ENCODE measurements at regions not wholly inside any gene's neighbourhood (a gene's known extent, or its start where the extent isn't known, plus 50 kb on each side); places are given as distances from the start of the nearest gene placed in this dataset.
"Not testable (repeated sequence)": the region's sequence is repeated elsewhere in the genome, so short reads cannot be mapped to it uniquely, and the experiment has no call there.

DNA sequence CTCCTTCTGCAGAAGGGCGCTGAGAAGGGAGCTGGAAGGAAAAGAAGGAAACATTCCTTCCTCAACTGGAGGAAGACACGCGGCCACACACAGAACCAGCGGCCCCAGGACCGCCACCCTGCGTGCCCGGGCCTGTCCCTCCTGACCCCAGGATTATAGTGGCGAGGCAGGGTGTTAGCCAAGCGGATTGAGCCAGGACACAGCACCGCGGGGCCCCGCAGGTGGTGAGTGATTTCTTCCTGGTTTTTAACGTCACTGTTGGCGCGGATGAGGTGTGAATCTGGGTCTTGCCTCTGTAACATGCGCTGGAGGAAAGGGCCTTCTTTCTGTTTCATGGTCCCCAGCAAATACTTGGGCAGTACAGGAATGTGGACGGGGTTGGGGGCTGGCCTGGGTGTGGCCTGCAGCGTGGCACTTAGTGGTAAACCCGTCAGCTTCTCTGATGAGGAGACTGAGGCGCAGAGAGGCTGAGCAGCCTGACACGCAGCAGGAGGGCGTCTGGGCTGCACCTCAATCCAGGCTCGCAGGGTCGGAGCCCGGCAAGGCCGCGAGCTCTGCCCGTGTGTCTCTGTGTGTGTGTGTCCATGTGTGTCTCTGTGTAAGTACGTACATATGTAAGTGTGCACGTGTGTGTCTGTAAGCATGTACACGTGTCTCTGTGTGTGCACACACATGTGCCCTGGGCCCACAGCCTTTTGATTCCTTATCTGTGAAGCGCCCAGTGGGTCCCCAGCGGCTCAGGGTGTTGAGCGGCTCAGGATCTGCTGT is 158.4 kb upstream of the ZNF469 start:
- CTCF ChIA-PET; H3K27ac Mint-ChIP-seq (ENCODE audit: low read depth, unreplicated experiment); H3K36me3 Mint-ChIP-seq (ENCODE audit: insufficient read depth, unreplicated experiment); POLR2A ChIA-PET; DNase-seq (ENCODE audit: unreplicated experiment); H3K4me1 Mint-ChIP-seq (ENCODE audit: insufficient read depth, unreplicated experiment); BruUV-seq (replicated peaks); H3K9me3 Mint-ChIP-seq (ENCODE audit: unreplicated experiment); intact Hi-C loops (cut with micrococcal nuclease); H3K4me3 Mint-ChIP-seq (ENCODE audit: unreplicated experiment): not testable (repeated sequence)
- peaks cover 13% of the 10 kb centered on the region for H3K27me3 Mint-ChIP-seq (ENCODE audit: insufficient read depth, unreplicated experiment)

GRCh38 chr16:88225640-88226230 is 157.0 kb upstream of the ZNF469 start:
- peaks cover 13% of the 10 kb centered on the region for H3K27me3 Mint-ChIP-seq (ENCODE audit: insufficient read depth, unreplicated experiment)
- BruUV-seq (replicated peaks); DNase-seq (ENCODE audit: unreplicated experiment); intact Hi-C loops (cut with micrococcal nuclease); H3K4me3 Mint-ChIP-seq (ENCODE audit: unreplicated experiment); H3K9me3 Mint-ChIP-seq (ENCODE audit: unreplicated experiment); H3K36me3 Mint-ChIP-seq (ENCODE audit: insufficient read depth, unreplicated experiment); POLR2A ChIA-PET; H3K27ac Mint-ChIP-seq (ENCODE audit: low read depth, unreplicated experiment); CTCF ChIA-PET; H3K4me1 Mint-ChIP-seq (ENCODE audit: insufficient read depth, unreplicated experiment): not testable (repeated sequence)

DNA sequence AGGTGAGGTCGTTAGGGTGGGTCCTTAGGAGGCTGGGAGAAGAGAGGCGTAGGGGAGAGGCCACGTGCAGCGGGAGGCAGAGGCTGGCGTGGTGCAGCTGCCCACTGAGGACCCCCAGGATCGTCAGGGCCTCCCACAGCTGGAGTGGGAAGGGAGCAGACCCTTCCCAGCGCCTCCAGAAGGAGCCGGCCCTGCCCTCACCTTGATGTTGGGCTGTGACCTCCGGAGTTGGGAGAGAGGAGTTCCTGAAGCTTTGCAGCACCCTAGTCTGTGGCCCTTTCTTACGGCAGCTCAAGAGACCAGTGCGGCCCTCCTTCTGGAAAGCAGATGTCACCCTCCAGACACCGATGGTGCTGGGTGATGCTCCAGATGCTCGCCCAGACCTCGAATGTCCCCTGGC is 156.5 kb upstream of the ZNF469 start:
- not testable (repeated sequence) for H3K4me3 Mint-ChIP-seq (ENCODE audit: unreplicated experiment); H3K27ac Mint-ChIP-seq (ENCODE audit: low read depth, unreplicated experiment)

DNA sequence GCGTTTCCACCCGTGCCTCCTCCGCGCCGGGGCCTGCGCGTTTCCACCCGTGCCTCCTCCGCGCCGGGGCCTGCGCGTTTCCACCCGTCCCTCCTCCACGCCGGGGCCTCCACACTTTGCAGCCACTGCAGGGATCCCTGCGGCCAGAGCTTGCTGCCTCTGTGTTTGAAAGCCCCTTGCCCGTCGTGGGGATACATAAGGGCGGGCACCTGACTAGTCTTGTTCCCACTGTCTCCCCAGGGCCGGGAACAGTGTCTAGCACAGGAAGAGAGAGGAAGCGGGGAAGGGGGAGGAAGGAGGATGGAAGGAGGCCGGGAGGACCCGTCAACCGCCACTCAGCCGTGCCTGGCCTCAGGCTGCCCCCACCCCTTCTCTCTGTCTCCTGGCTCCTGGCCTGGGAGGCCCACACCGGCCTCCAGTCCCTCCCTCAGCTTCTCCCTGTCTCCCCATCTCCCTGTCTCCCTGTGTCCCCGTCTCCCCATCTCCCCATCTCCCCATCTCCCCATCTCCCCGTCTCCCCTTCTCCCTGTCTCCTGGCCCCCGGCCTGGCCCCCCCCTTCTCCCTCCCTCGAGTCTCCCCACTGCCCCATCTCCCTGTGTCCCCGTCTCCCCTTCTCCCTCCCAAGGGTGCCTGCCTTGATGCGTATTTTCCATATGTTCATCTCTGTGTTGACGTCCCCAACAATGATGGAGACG is 155.6 kb upstream of the ZNF469 start:
- H3K4me1 Mint-ChIP-seq (ENCODE audit: insufficient read depth, unreplicated experiment); intact Hi-C loops (cut with micrococcal nuclease); H3K27ac Mint-ChIP-seq (ENCODE audit: low read depth, unreplicated experiment); POLR2A ChIA-PET; DNase-seq (ENCODE audit: unreplicated experiment); H3K36me3 Mint-ChIP-seq (ENCODE audit: insufficient read depth, unreplicated experiment); H3K4me3 Mint-ChIP-seq (ENCODE audit: unreplicated experiment); H3K9me3 Mint-ChIP-seq (ENCODE audit: unreplicated experiment); CTCF ChIA-PET; BruUV-seq (replicated peaks): not testable (repeated sequence)
- peaks cover 13% of the 10 kb centered on the region for H3K27me3 Mint-ChIP-seq (ENCODE audit: insufficient read depth, unreplicated experiment)

More for the DNA sequence above, 156.5 kb upstream of the ZNF469 start:
- CTCF ChIA-PET; POLR2A ChIA-PET; intact Hi-C loops (cut with micrococcal nuclease); DNase-seq (ENCODE audit: unreplicated experiment); BruUV-seq (replicated peaks); H3K4me1 Mint-ChIP-seq (ENCODE audit: insufficient read depth, unreplicated experiment); H3K9me3 Mint-ChIP-seq (ENCODE audit: unreplicated experiment); H3K36me3 Mint-ChIP-seq (ENCODE audit: insufficient read depth, unreplicated experiment): not testable (repeated sequence)
- peaks cover 13% of the 10 kb centered on the region for H3K27me3 Mint-ChIP-seq (ENCODE audit: insufficient read depth, unreplicated experiment)

DNA sequence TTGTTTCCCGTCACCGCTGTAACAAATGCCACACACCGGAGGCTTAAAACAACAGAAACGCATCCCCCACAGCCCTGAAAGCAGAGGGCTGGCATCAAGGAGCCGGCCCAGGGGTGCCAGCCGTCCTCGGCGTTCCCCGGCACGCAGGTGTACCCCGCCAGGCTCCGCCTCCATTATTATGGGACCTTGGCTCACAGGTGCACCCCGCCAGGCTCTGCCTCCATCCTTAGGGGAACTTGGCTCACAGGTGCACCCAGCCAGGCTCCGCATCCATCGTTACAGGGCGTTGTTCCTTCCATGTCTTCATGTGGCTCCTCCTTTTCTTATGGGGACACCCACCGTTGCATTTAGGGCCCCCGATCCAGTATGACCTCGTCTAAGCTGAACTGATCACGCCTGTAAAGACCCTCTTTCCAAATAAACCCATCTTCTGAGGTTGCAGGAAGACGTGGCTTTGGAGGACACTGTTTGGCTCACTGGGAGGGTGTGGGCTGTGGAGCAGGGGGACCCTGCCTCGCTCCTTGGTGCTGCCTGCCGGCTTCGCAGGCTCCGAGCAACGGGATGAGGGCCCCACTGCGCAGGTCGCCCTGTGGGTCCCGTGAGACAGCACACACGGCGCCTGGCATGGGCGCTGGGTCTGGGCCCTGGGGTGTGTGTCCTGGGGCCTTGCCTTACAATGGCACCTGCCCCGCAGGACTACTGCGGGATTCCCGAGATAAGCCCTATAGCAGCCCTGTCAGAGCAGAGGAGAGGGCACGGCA is 154.9 kb upstream of the ZNF469 start:
- POLR2A ChIA-PET; H3K4me1 Mint-ChIP-seq (ENCODE audit: insufficient read depth, unreplicated experiment); CTCF ChIA-PET; H3K9me3 Mint-ChIP-seq (ENCODE audit: unreplicated experiment); H3K27ac Mint-ChIP-seq (ENCODE audit: low read depth, unreplicated experiment); H3K36me3 Mint-ChIP-seq (ENCODE audit: insufficient read depth, unreplicated experiment); DNase-seq (ENCODE audit: unreplicated experiment); intact Hi-C loops (cut with micrococcal nuclease); BruUV-seq (replicated peaks); H3K4me3 Mint-ChIP-seq (ENCODE audit: unreplicated experiment): not testable (repeated sequence)
- H3K27me3 Mint-ChIP-seq (ENCODE audit: insufficient read depth, unreplicated experiment), result peaks cover 11% of the 10 kb centered on the region

DNA sequence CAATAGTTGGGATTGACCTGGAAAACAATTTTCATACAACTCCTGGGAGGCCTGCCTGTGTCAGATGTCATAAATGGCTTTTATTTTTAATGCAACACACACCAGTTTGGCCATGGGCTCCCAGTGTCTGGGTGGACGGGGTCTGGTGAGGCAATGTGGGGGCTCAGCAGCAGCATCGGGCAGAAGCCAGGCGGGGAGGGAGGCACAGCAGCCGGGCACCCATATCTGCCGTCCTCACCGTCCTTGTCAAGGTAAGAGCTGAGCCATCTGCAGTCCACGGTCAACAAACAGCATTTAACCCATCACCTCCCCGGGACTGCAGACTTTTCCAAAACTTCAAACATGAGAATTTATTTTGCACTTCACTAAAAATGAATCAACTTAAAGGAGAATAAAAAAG is 154.0 kb upstream of the ZNF469 start:
- H3K9me3 Mint-ChIP-seq (ENCODE audit: unreplicated experiment); BruUV-seq (replicated peaks); H3K36me3 Mint-ChIP-seq (ENCODE audit: insufficient read depth, unreplicated experiment); CTCF ChIA-PET; intact Hi-C loops (cut with micrococcal nuclease); DNase-seq (ENCODE audit: unreplicated experiment); H3K27me3 Mint-ChIP-seq (ENCODE audit: insufficient read depth, unreplicated experiment); POLR2A ChIA-PET; H3K4me1 Mint-ChIP-seq (ENCODE audit: insufficient read depth, unreplicated experiment); H3K27ac Mint-ChIP-seq (ENCODE audit: low read depth, unreplicated experiment); H3K4me3 Mint-ChIP-seq (ENCODE audit: unreplicated experiment): not testable (repeated sequence)

GRCh38 chr16:88229710-88230109 is 153.0 kb upstream of the ZNF469 start:
- H3K36me3 Mint-ChIP-seq (ENCODE audit: insufficient read depth, unreplicated experiment); DNase-seq (ENCODE audit: unreplicated experiment); intact Hi-C loops (cut with micrococcal nuclease); CTCF ChIA-PET; H3K27ac Mint-ChIP-seq (ENCODE audit: low read depth, unreplicated experiment); H3K4me3 Mint-ChIP-seq (ENCODE audit: unreplicated experiment); H3K9me3 Mint-ChIP-seq (ENCODE audit: unreplicated experiment); H3K27me3 Mint-ChIP-seq (ENCODE audit: insufficient read depth, unreplicated experiment); POLR2A ChIA-PET; BruUV-seq (replicated peaks); H3K4me1 Mint-ChIP-seq (ENCODE audit: insufficient read depth, unreplicated experiment): not testable (repeated sequence)

- H3K4me3 Mint-ChIP-seq (ENCODE audit: unreplicated experiment); intact Hi-C loops (cut with micrococcal nuclease); H3K27ac Mint-ChIP-seq (ENCODE audit: low read depth, unreplicated experiment); CTCF ChIA-PET; POLR2A ChIA-PET; BruUV-seq (replicated peaks); H3K27me3 Mint-ChIP-seq (ENCODE audit: insufficient read depth, unreplicated experiment); DNase-seq (ENCODE audit: unreplicated experiment); H3K4me1 Mint-ChIP-seq (ENCODE audit: insufficient read depth, unreplicated experiment); H3K36me3 Mint-ChIP-seq (ENCODE audit: insufficient read depth, unreplicated experiment); H3K9me3 Mint-ChIP-seq (ENCODE audit: unreplicated experiment): not testable (repeated sequence)
Measured at GRCh38 chr16:88230276-88230966, 152.3 kb upstream of the ZNF469 start.

Data from MCF 10A (cell line).